OCI-LY1 (cell line): ENCODE measurements at regions not wholly inside any gene's neighbourhood (a gene's known extent, or its start where the extent isn't known, plus 50 kb on each side); places are given as distances from the start of the nearest gene placed in this dataset.

Source experiments
- H2AFZ ChIP-seq: fragments of 200-600 bp; sonication (generic), shearing (Covaris generic); 2 replicates; pipeline ENCODE4 v1.6.0; 2014; ENCODE audit warnings: antibody characterized with exemption, mild to moderate bottlenecking, low read length
- H3F3A ChIP-seq: fragments of 200-600 bp; sonication (generic), shearing (Covaris generic); 2 replicates; pipeline ENCODE4 v1.6.0; 2014; ENCODE audit warnings: mild to moderate bottlenecking, antibody characterized with exemption, low read length, moderate library complexity; ENCODE audit not compliant: insufficient read depth
- H3K27ac ChIP-seq: fragments of 200-600 bp; sonication (generic); 2 replicates; pipeline ENCODE4 v1.5.1; 2014; ENCODE audit warnings: low read length, mixed run types, mild to moderate bottlenecking, low read depth; ENCODE audit not compliant: poor library complexity, severe bottlenecking
- H3K27me3 ChIP-seq: fragments of 200-600 bp; sonication (generic); 2 replicates; pipeline ENCODE4 v1.6.0; 2014; ENCODE audit warnings: antibody characterized with exemption, mild to moderate bottlenecking, low read length, moderate library complexity; ENCODE audit not compliant: insufficient read depth
- H3K36me3 ChIP-seq: fragments of 200-600 bp; sonication (generic); 2 replicates; pipeline ENCODE4 v1.6.1; 2014; ENCODE audit warnings: mild to moderate bottlenecking, antibody characterized with exemption, low read length, moderate library complexity, mixed read lengths; ENCODE audit not compliant: insufficient read depth
- H3K4me1 ChIP-seq: fragments of 200-600 bp; sonication (generic); 2 replicates; pipeline ENCODE4 v1.5.1; 2014; ENCODE audit warnings: mild to moderate bottlenecking, low read length, moderate library complexity; ENCODE audit not compliant: insufficient read depth, severe bottlenecking
- H3K4me2 ChIP-seq: fragments of 200-600 bp; sonication (generic), shearing (Covaris generic); 2 replicates; pipeline ENCODE4 v1.6.1; 2014; ENCODE audit warnings: low read length
- H3K4me3 ChIP-seq: fragments of 200-600 bp; sonication (generic); 2 replicates; pipeline ENCODE4 v1.5.1; 2014; ENCODE audit warnings: low read length, low read depth, mild to moderate bottlenecking, mixed read lengths; ENCODE audit not compliant: poor library complexity, severe bottlenecking
- H3K79me2 ChIP-seq: fragments of 200-600 bp; shearing (Covaris generic); 2 replicates; pipeline ENCODE4 v1.6.1; 2016; ENCODE audit warnings: mixed run types, low read length, mixed read lengths; ENCODE audit not compliant: insufficient read depth
- H3K9ac ChIP-seq: fragments of 200-600 bp; sonication (generic), shearing (Covaris generic); 2 replicates; pipeline ENCODE4 v1.6.1; 2014; ENCODE audit warnings: mild to moderate bottlenecking, low read length, mixed read lengths
- H3K9me2 ChIP-seq: fragments of 200-600 bp; sonication (generic), shearing (Covaris generic); 2 replicates; pipeline ENCODE4 v1.6.1; 2014; ENCODE audit warnings: low read depth, mild to moderate bottlenecking, low read length, mixed read lengths
- H3K9me3 ChIP-seq: fragments of 200-600 bp; shearing (Covaris generic); 2 replicates; pipeline ENCODE4 v1.6.1; 2014; ENCODE audit warnings: low read length, mixed read lengths
- H4K20me1 ChIP-seq: fragments of 200-600 bp; sonication (generic), shearing (Covaris generic); 2 replicates; pipeline ENCODE4 v1.6.0; 2016; ENCODE audit warnings: mild to moderate bottlenecking, low read length; ENCODE audit not compliant: insufficient read depth
- EZH2 ChIP-seq: fragments of 200-600 bp; sonication (generic), shearing (Covaris generic); IDR thresholded peaks from 2 replicates; pipeline ENCODE4 v1.8.0; 2017; ENCODE audit warnings: borderline replicate concordance, mixed run types, mild to moderate bottlenecking, antibody characterized with exemption, low read length, moderate library complexity, mixed read lengths
- TF ChIP-seq, protein P1 (sequence below): fragments of 200-600 bp; sonication (generic), shearing (Covaris generic); IDR thresholded peaks from 2 replicates; pipeline ENCODE4 v1.5.1; 2017; ENCODE audit warnings: mild to moderate bottlenecking, antibody characterized with exemption, low read length, moderate library complexity, mixed read lengths

GRCh38 chr10:55449981-55450380 is 649.0 kb upstream of the PCDH15 start:
- TF ChIP-seq, protein P1, sequence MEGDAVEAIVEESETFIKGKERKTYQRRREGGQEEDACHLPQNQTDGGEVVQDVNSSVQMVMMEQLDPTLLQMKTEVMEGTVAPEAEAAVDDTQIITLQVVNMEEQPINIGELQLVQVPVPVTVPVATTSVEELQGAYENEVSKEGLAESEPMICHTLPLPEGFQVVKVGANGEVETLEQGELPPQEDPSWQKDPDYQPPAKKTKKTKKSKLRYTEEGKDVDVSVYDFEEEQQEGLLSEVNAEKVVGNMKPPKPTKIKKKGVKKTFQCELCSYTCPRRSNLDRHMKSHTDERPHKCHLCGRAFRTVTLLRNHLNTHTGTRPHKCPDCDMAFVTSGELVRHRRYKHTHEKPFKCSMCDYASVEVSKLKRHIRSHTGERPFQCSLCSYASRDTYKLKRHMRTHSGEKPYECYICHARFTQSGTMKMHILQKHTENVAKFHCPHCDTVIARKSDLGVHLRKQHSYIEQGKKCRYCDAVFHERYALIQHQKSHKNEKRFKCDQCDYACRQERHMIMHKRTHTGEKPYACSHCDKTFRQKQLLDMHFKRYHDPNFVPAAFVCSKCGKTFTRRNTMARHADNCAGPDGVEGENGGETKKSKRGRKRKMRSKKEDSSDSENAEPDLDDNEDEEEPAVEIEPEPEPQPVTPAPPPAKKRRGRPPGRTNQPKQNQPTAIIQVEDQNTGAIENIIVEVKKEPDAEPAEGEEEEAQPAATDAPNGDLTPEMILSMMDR, result no peak
- no peak for TF ChIP-seq EZH2
- Histone ChIP-seq H3K4me1 (no peaks in the 10 kb centered on the region), H3K79me2 (no peaks in the 10 kb centered on the region), H3K36me3 (no peaks in the 10 kb centered on the region), H2AFZ (no peak overlapping the region), H3K9ac (no peak overlapping the region), H4K20me1 (no peaks in the 10 kb centered on the region), H3K27ac (no peak overlapping the region), H3F3A (no peaks in the 10 kb centered on the region), H3K4me2 (no peak overlapping the region), H3K4me3 (no peak overlapping the region), H3K27me3 (no peaks in the 10 kb centered on the region), H3K9me2 (no peaks in the 10 kb centered on the region), H3K9me3 (no peaks in the 10 kb centered on the region)

DNA sequence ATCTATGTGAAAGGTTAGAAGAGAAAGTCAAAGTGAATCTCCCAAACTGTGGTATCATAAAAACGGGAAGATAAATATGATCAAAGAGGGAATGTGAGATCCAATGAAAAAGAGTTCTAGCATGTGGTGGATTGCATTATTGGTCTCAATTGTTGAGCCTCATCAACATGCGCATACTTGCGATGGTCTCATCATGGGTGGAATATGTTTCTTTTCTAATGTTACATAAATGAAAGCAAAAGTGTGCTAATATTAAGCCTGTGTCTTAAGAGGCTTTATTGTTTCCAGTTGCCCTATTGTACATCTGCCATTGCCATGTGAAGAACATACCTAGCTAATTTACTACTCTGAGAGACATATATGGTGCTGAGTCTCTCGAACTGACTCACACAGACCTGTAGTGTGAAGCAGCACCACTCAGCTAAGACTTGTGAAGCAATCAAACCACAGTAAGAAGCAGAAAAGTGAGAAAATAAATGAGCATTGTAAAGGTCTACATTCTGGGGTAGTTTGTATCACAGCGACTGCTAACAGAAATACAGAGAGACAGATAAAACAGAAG is 645.5 kb upstream of the PCDH15 start:
- no peak overlapping the region for H3K9ac ChIP-seq

DNA sequence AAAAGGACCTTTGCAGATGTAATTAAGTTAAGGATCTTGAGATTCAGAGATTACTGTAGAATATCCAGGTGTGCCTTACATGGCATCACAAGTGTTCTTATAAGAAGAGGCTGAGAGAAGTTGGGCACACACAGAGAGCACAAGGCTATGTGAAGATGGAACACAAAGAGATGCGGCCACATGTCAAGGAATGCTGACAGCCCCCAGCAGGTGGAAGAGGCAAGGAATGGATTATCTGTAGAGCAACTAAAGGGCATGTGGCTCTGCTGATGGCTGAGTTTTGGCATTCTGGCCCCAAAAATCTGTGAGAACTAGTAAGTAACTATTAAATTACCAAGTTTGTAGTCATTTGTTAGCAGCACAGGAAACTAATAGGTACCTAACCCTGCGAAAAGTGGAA is 640.7 kb upstream of the PCDH15 start:
- Histone ChIP-seq H3K79me2 (no peaks in the 10 kb centered on the region), H3K4me3 (no peak overlapping the region), H3K4me2 (no peak overlapping the region), H3K9ac (no peak overlapping the region), H3K27me3 (no peaks in the 10 kb centered on the region), H3K4me1 (no peaks in the 10 kb centered on the region), H4K20me1 (no peaks in the 10 kb centered on the region), H3K9me3 (no peaks in the 10 kb centered on the region), H2AFZ (no peak overlapping the region), H3K9me2 (no peaks in the 10 kb centered on the region), H3F3A (no peaks in the 10 kb centered on the region), H3K36me3 (no peaks in the 10 kb centered on the region), H3K27ac (no peak overlapping the region)
- TF ChIP-seq, protein P1, result no peak
- no peak for TF ChIP-seq EZH2

More for the DNA sequence above, 645.5 kb upstream of the PCDH15 start:
- H3K4me2 ChIP-seq, result no peak overlapping the region
- H3K36me3 ChIP-seq, result no peaks in the 10 kb centered on the region
- H3K27ac ChIP-seq, result no peak overlapping the region
- no peaks in the 10 kb centered on the region for H3K4me1 ChIP-seq
- no peaks in the 10 kb centered on the region for H3F3A ChIP-seq
- H3K9me3 ChIP-seq, result no peaks in the 10 kb centered on the region
- H3K9me2 ChIP-seq, result no peaks in the 10 kb centered on the region
- H3K79me2 ChIP-seq, result no peaks in the 10 kb centered on the region
- no peak for TF ChIP-seq EZH2
- TF ChIP-seq, protein P1, result no peak
- no peak overlapping the region for H2AFZ ChIP-seq
- no peaks in the 10 kb centered on the region for H3K27me3 ChIP-seq
- H4K20me1 ChIP-seq, result no peaks in the 10 kb centered on the region
- no peak overlapping the region for H3K4me3 ChIP-seq
